ENCODE measurements at regions not wholly inside any gene's neighbourhood (a gene's known extent, or its start where the extent isn't known, plus 50 kb on each side); places are given as distances from the start of the nearest gene placed in this dataset.

DNA sequence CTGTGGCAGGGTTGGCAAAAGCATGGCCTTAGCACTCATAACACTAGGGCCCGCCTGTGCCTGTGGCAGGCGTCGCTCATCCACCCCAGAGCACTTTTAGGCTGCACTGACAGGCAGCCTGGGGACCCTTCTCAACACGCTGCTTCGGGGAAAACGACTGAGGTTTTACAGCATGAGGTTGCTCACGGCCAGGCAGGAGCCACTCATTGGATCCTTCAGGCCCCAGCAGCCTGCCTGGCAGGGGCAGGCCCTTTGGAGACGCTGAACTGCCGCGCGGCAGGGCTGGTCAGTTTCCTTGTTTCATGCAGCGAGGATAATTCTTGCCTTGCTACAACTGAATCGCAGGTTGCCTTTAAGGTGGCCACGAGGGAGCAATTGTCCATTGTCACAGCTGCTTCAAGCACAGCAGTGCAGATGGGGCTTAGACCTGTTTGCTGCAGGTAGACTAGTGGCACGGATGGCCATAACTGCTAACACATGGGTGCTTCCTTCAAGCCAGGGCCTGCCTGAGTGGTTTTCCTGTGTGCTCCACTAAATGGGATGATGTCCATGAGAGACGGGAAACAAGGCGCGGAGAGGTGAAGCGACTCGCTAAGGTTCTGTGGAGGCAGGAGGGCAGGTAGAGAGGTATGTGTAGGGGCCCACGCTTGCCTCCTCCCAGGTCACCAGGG is 49.9 kb upstream of the HS6ST1 start:
- Histone ChIP-seq H3K4me1 (ENCODE audit: insufficient read depth, low read length, poor library complexity, severe bottlenecking) (peaks cover 4% of the 10 kb centered on the region), H3K4me3 (ENCODE audit: low read depth, low read length, poor library complexity, severe bottlenecking) (no peak overlapping the region), H3K9me3 (ENCODE audit: low read depth, low read length, poor library complexity, severe bottlenecking) (no peaks in the 10 kb centered on the region), H3K27ac (ENCODE audit: low read depth, low read length, poor library complexity, severe bottlenecking) (no peak overlapping the region), H3K27me3 (replicated peaks; ENCODE audit: insufficient read depth, low read depth, low read length, poor library complexity) (no peaks in the 10 kb centered on the region), H3K36me3 (ENCODE audit: insufficient read depth, low read length, poor library complexity, severe bottlenecking) (no peaks in the 10 kb centered on the region)
- ChIA-PET POLR2A (ENCODE audit: low non-redundant PET) (no interaction called here), CTCF (no interaction called here)
- no peak for DNase-seq (ENCODE audit: low spot score)
- no TSS peak for BruUV-seq (replicated peaks)
- intact Hi-C loops (cut with micrococcal nuclease; ENCODE audit: unreplicated experiment) = no loop called here
- TF ChIP-seq, protein P1, sequence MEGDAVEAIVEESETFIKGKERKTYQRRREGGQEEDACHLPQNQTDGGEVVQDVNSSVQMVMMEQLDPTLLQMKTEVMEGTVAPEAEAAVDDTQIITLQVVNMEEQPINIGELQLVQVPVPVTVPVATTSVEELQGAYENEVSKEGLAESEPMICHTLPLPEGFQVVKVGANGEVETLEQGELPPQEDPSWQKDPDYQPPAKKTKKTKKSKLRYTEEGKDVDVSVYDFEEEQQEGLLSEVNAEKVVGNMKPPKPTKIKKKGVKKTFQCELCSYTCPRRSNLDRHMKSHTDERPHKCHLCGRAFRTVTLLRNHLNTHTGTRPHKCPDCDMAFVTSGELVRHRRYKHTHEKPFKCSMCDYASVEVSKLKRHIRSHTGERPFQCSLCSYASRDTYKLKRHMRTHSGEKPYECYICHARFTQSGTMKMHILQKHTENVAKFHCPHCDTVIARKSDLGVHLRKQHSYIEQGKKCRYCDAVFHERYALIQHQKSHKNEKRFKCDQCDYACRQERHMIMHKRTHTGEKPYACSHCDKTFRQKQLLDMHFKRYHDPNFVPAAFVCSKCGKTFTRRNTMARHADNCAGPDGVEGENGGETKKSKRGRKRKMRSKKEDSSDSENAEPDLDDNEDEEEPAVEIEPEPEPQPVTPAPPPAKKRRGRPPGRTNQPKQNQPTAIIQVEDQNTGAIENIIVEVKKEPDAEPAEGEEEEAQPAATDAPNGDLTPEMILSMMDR (conservative IDR thresholded peaks at IDR 0.05; ENCODE audit: low read depth, low read length) = no peak
- TF ChIP-seq EZH2 (IDR thresholded peaks at IDR 0.05; ENCODE audit: borderline replicate concordance, low read depth, low read length, poor library complexity, severe bottlenecking) = no peak

DNA sequence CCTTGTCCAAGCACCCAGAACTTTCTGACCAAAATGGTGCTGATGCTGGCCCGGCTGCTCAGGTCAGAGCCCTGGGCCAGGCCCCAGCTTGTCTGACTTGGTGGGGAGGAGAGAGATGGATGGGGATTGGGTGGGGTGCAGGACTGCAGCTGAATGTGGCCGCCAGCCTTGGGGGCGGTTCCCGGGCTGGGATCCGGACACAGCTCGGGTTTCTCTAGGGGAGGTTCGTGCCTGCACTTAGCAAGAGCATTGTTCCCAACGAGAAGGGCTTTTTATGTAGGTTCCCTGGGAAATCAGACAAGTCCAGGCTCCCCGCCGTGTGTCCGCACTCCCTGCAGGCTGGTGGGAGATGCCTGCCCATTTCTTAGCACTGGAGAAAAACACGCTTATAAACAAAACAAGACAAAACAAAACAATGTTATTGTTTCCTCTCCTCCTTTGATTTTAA is 50.5 kb upstream of the HS6ST1 start:
- Histone ChIP-seq H3K9me3 (ENCODE audit: low read depth, low read length, poor library complexity, severe bottlenecking) (no peaks in the 10 kb centered on the region), H3K27me3 (replicated peaks; ENCODE audit: insufficient read depth, low read depth, low read length, poor library complexity) (no peaks in the 10 kb centered on the region), H3K36me3 (ENCODE audit: insufficient read depth, low read length, poor library complexity, severe bottlenecking) (no peaks in the 10 kb centered on the region), H3K4me1 (ENCODE audit: insufficient read depth, low read length, poor library complexity, severe bottlenecking) (peaks cover under 1% of the 10 kb centered on the region), H3K27ac (ENCODE audit: low read depth, low read length, poor library complexity, severe bottlenecking) (no peak overlapping the region), H3K4me3 (ENCODE audit: low read depth, low read length, poor library complexity, severe bottlenecking) (no peak overlapping the region)
- intact Hi-C loops (cut with micrococcal nuclease; ENCODE audit: unreplicated experiment) = no loop called here
- ChIA-PET POLR2A (ENCODE audit: low non-redundant PET) (no interaction called here), CTCF (no interaction called here)
- no TSS peak for BruUV-seq (replicated peaks)
- no peak for DNase-seq (ENCODE audit: low spot score)
- TF ChIP-seq, protein P1 (conservative IDR thresholded peaks at IDR 0.05; ENCODE audit: low read depth, low read length) = no peak
- TF ChIP-seq EZH2 (IDR thresholded peaks at IDR 0.05; ENCODE audit: borderline replicate concordance, low read depth, low read length, poor library complexity, severe bottlenecking) = no peak

DNA sequence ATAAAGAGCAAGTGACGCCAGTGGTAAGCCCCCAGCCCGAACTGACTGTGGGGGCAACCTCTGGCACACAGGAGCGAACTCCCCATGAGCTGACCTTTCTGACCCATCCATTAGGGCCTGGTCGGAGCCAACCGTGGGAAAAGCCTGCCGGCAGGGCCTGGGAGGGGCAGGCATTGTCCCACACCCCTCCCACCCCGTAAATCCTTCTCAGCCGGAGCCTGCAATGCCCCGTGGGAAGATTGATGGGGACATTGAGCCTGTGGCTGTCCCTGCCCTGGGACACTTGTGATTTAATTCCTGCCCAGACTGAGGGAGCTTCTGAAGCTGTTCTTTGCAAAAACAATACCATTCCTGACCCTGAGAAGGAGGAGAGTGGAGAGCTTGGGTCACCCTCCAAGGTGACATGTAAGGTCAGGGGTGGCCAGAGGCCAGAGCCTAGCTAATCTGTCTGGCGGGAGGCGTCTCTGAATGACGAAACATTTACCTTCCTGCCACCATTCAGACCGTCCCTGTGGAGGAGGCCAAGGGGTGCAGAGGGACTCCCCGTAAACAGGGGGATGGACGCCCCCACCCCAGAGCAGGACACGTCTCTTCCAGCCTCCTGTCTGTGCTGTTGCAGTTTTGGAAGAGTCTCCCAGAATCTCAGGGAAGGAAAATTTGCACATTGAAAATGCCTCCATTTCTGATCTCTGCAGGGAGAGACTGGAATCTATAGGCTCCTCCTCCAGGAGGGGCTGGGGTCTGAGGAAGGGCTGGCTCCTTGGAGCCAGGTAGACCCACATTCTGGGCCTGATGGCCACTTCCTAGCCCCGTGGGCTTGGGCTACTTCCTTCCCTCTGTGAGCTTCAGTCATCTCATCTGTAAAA is 51.2 kb upstream of the HS6ST1 start:
- DNase-seq (ENCODE audit: low spot score) = no peak
- H3K9me3 ChIP-seq (ENCODE audit: low read depth, low read length, poor library complexity, severe bottlenecking) = no peaks in the 10 kb centered on the region
- H3K4me3 ChIP-seq (ENCODE audit: low read depth, low read length, poor library complexity, severe bottlenecking) = no peak overlapping the region
- no peak overlapping the region for H3K27ac ChIP-seq (ENCODE audit: low read depth, low read length, poor library complexity, severe bottlenecking)
- intact Hi-C loops (cut with micrococcal nuclease; ENCODE audit: unreplicated experiment) = no loop called here
- TF ChIP-seq, protein P1 (conservative IDR thresholded peaks at IDR 0.05; ENCODE audit: low read depth, low read length) = no peak
- no peak for TF ChIP-seq EZH2 (IDR thresholded peaks at IDR 0.05; ENCODE audit: borderline replicate concordance, low read depth, low read length, poor library complexity, severe bottlenecking)
- no TSS peak for BruUV-seq (replicated peaks)
- ChIA-PET POLR2A (ENCODE audit: low non-redundant PET) (no interaction called here), CTCF (no interaction called here)
- H3K36me3 ChIP-seq (ENCODE audit: insufficient read depth, low read length, poor library complexity, severe bottlenecking) = no peaks in the 10 kb centered on the region
- H3K27me3 ChIP-seq (replicated peaks; ENCODE audit: insufficient read depth, low read depth, low read length, poor library complexity) = no peaks in the 10 kb centered on the region
- no peaks in the 10 kb centered on the region for H3K4me1 ChIP-seq (ENCODE audit: insufficient read depth, low read length, poor library complexity, severe bottlenecking)

Data from A673 (cell line).